Thoracic aorta (tissue), 2 donors: ENCODE measurements at regions not wholly inside any gene's neighbourhood (a gene's known extent, or its start where the extent isn't known, plus 50 kb on each side); places are given as distances from the start of the nearest gene placed in this dataset.

Source experiments
- ATAC-seq: fragments of 150-250 bp; one replicate; pipeline ENCODE4 v1.8.0; 2017; ENCODE audit warnings: low read depth; ENCODE audit not compliant: insufficient number of reproducible peaks, low FRiP score
- DNase-seq: peaks from one replicate; pipeline ENCODE4 v3.0.0-alpha.2; 2020; ENCODE audit warnings: low spot score
- H3K27ac ChIP-seq, 2 donors: fragments of 200-600 bp; sonication (generic); 1 replicate in 1 of 2; 2 replicates in 1 of 2; pipeline ENCODE4 v1.5.1; 2016; ENCODE audit warnings: mild to moderate bottlenecking in 2 of 2, moderate library complexity in 2 of 2
- H3K27me3 ChIP-seq: fragments of 200-600 bp; sonication (generic); replicated peaks from 2 replicates; pipeline ENCODE4 v1.6.0; 2016; ENCODE audit warnings: mild to moderate bottlenecking; ENCODE audit not compliant: insufficient read depth
- H3K36me3 ChIP-seq: fragments of 200-600 bp; sonication (generic); one replicate; pipeline ENCODE4 v1.5.1; 2016
- H3K4me1 ChIP-seq, 2 donors: fragments of 200-600 bp; sonication (generic); 1 replicate in 1 of 2; 2 replicates in 1 of 2; pipeline versions ENCODE4 v1.5.1 to v1.6.0; 2016; ENCODE audit warnings: low read depth in 2 of 2, mild to moderate bottlenecking in 1 of 2; ENCODE audit not compliant: control insufficient read depth in 1 of 2
- H3K4me3 ChIP-seq: fragments of 200-600 bp; sonication (generic); 2 replicates; pipeline ENCODE4 v1.5.1; 2016; ENCODE audit warnings: mild to moderate bottlenecking
- H3K9me3 ChIP-seq: fragments of 200-600 bp; sonication (generic); 2 replicates; pipeline ENCODE4 v1.5.1; 2016
- CTCF ChIP-seq: fragments of 200-600 bp; sonication (generic); IDR thresholded peaks from one replicate; pipeline ENCODE4 v1.5.1; 2019; ENCODE audit warnings: antibody characterized with exemption

GRCh38 chr4:152103181-152103901 lies 342.5 kb upstream of the GATB start:
- no peak for TF ChIP-seq CTCF
- H3K9me3 ChIP-seq: no peaks in the 10 kb centered on the region
- peaks cover 3 to 11% of the 10 kb centered on the region in 2 donors for H3K4me1 ChIP-seq
- no peak for ATAC-seq
- no peak overlapping the region for H3K27ac ChIP-seq
- no peaks in the 10 kb centered on the region for H3K27me3 ChIP-seq
- no peak for DNase-seq
- H3K4me3 ChIP-seq: no peak overlapping the region
- no peaks in the 10 kb centered on the region for H3K36me3 ChIP-seq

DNA sequence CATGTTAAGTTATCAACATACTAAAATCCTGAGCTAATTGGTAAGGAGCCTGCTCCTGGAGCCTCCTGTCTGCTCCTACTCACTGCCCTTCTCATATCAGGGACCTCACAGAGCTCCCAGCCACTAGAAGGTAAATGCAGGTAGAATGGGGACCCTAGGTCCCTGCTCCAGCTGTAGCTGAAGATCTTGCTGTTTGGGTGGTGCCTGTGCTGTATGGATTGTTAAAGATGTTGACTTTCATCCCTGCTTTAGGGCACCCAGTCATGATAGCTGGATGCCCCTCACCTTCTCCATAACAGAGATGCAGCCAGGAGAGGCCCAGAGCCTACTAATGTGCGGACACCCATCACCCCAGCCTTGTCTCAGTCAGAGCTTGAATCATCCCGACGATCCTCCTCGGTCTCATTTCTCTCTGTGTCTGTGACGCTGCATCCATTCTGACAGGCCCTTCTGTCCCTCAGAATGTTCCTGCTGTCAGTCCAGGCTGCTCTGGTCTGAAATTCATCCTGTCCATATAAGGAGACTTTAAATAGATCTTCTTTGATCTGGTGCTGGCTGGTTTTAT lies 341.7 kb upstream of the GATB start:
- ATAC-seq: no peak
- Histone ChIP-seq H3K4me3 (no peak overlapping the region), H3K9me3 (no peaks in the 10 kb centered on the region), H3K27ac (no peak overlapping the region), H3K36me3 (no peaks in the 10 kb centered on the region), H3K4me1 (peaks cover 3 to 11% of the 10 kb centered on the region in 2 donors), H3K27me3 (no peaks in the 10 kb centered on the region)
- DNase-seq: no peak
- TF ChIP-seq CTCF: no peak

GRCh38 chr4:152101556-152102435 lies 341.0 kb upstream of the GATB start:
- DNase-seq (no peak), ATAC-seq (no peak)
- no peak overlapping the region for H3K4me3 ChIP-seq
- no peaks in the 10 kb centered on the region for H3K9me3 ChIP-seq
- H3K27me3 ChIP-seq: no peaks in the 10 kb centered on the region
- H3K27ac ChIP-seq: no peak overlapping the region
- TF ChIP-seq CTCF: no peak
- H3K4me1 ChIP-seq: peaks cover 3 to 11% of the 10 kb centered on the region in 2 donors
- no peaks in the 10 kb centered on the region for H3K36me3 ChIP-seq

DNA sequence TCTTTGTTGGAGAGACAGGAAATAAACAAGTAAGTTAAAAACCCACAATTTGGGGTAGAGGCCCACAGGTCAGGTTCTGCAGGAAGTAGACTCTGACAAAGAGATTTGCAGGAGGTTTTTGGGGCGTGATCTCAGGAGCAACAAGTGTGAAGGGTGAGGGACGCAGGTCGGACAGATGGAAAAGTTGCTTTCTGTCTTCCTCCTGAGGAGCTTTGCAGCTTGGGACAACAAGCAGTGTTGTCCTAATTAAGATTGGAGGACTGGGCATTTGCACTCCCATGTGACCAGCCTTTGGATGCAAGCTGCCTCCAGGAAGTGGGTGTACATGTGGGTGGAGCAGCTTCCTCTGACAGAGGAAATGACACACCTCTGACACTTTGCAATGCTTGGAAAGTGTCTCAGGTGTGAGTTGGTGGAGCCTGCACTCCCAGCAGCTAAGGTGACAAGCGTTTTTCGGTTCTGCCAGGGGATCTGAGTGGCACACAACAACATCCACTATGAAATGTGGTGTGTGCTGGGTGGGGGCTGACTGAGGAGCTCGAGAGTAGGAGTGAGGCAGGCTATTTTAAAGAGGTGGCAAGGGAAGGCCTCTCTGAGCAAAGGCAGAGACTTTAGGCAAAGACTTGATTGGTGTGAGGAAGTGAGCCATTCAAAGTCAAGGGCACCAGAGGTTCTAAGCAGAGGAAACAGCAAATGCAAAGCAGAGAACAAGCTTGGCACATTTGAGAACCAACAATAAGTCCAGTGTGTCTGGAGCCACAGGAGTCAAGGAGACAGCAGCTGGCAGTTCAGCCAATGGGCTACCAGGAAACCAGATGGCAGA lies 339.8 kb upstream of the GATB start:
- no peaks in the 10 kb centered on the region for H3K9me3 ChIP-seq
- H3K27ac ChIP-seq: no peak overlapping the region
- peaks cover 0 to 3% of the 10 kb centered on the region in 2 donors for H3K4me1 ChIP-seq
- no peak for TF ChIP-seq CTCF
- ATAC-seq: no peak
- H3K4me3 ChIP-seq: no peak overlapping the region
- H3K27me3 ChIP-seq: no peaks in the 10 kb centered on the region
- no peaks in the 10 kb centered on the region for H3K36me3 ChIP-seq
- no peak for DNase-seq
